Effector CD4-positive, alpha-beta T cell (primary cell): ENCODE measurements at regions not wholly inside any gene's neighbourhood (a gene's known extent, or its start where the extent isn't known, plus 50 kb on each side); places are given as distances from the start of the nearest gene placed in this dataset.
"Not testable (repeated sequence)": the region's sequence is repeated elsewhere in the genome, so short reads cannot be mapped to it uniquely, and the experiment has no call there.

ENCODE experiments used
- DNase-seq: peaks from one replicate; pipeline ENCODE4 v3.0.0-alpha.2; 2020

GRCh38 chr16:31581065-31581464 lies 53.4 kb downstream of the AHSP start:
- DNase-seq = not testable (repeated sequence)

GRCh38 chr16:31601737-31602384 lies 74.2 kb downstream of the AHSP start:
- DNase-seq = not testable (repeated sequence)

- no peak for DNase-seq
Measured at GRCh38 chr16:31618130-31618529, 90.4 kb downstream of the AHSP start.

- DNase-seq = no peak
Measured at GRCh38 chr16:31636433-31636832, 108.7 kb downstream of the AHSP start.

- DNase-seq = no peak
Measured at GRCh38 chr16:31641279-31641678, 113.6 kb downstream of the AHSP start.

- DNase-seq = not testable (repeated sequence)
Measured at GRCh38 chr16:31655674-31656073, 128.0 kb downstream of the AHSP start.

GRCh38 chr16:31664683-31665482 lies 137.2 kb downstream of the AHSP start:
- no peak for DNase-seq

- DNase-seq = no peak
Measured at GRCh38 chr16:31674686-31675085, 147.0 kb downstream of the AHSP start.

- DNase-seq = no peak
Measured at GRCh38 chr16:31676731-31677130, 149.0 kb downstream of the AHSP start.

GRCh38 chr16:31678649-31679325 lies 151.1 kb downstream of the AHSP start:
- no peak for DNase-seq

- DNase-seq = not testable (repeated sequence)
Measured at GRCh38 chr16:31689331-31689730, 161.6 kb downstream of the AHSP start.

- DNase-seq = not testable (repeated sequence)
Measured at GRCh38 chr16:31692338-31692737, 164.6 kb downstream of the AHSP start.

- no peak for DNase-seq
Measured at GRCh38 chr16:31693733-31694132, 166.0 kb downstream of the AHSP start.

- DNase-seq = no peak
Measured at GRCh38 chr16:31694461-31694860, 166.8 kb downstream of the AHSP start.

GRCh38 chr16:31695667-31696066 lies 168.0 kb downstream of the AHSP start:
- DNase-seq = peak; percentile 52

GRCh38 chr16:31696968-31697743 lies 169.5 kb downstream of the AHSP start:
- DNase-seq = no peak

- no peak for DNase-seq
Measured at GRCh38 chr16:31697744-31698125, 170.0 kb downstream of the AHSP start.

- no peak for DNase-seq
Measured at GRCh38 chr16:31698901-31699300, 171.2 kb downstream of the AHSP start.

- no peak for DNase-seq
Measured at GRCh38 chr16:31699601-31700000, 171.9 kb downstream of the AHSP start.

- no peak for DNase-seq
Measured at GRCh38 chr16:31700200-31700529, 172.5 kb downstream of the AHSP start.

GRCh38 chr16:31700530-31701388 lies 172.8 kb upstream of the ZNF267 start:
- DNase-seq = peak; percentile 84

GRCh38 chr16:31701734-31702133 lies 171.9 kb upstream of the ZNF267 start:
- DNase-seq = no peak
